ENCODE measurements at regions not wholly inside any gene's neighbourhood (a gene's known extent, or its start where the extent isn't known, plus 50 kb on each side); places are given as distances from the start of the nearest gene placed in this dataset.
"Not testable (repeated sequence)": the region's sequence is repeated elsewhere in the genome, so short reads cannot be mapped to it uniquely, and the experiment has no call there.

- H3K27ac ChIP-seq (ENCODE audit: insufficient read depth, low read depth, low read length, poor library complexity, severe bottlenecking); H3K9me3 ChIP-seq (ENCODE audit: control insufficient read depth, low read length); H3K4me1 ChIP-seq (ENCODE audit: control insufficient read depth, insufficient read depth, low read length); H3K27me3 ChIP-seq (ENCODE audit: control insufficient read depth, insufficient read depth, low read length, poor library complexity, severe bottlenecking); H3K4me3 ChIP-seq (ENCODE audit: insufficient read depth, low read depth, low read length); H3K36me3 ChIP-seq (ENCODE audit: control insufficient read depth, insufficient read depth, low read length): not testable (repeated sequence)
These were observed 326.8 kb upstream of the ONECUT1 start for GRCh38 chr15:53116915-53117314.

DNA sequence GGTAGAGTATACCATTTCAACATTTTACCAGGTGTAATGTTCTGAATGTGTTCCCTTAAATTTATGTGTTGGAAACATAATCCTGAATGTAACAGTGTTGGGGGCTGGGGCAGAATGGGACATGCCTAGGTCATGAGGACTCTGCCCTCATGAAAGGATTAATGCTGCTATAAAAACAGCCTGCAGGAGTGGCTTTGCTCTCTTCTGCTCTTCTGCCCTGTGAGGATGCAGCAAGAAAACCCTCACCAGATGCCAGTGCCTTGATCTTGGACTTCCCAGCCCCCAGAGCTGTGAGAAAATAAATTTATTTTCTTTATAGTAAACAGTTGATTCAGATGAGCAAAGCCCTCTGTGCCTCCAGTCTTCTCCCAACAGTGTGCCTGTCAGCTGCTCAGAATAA is 326.0 kb upstream of the ONECUT1 start:
- Histone ChIP-seq H3K4me3 (ENCODE audit: insufficient read depth, low read depth, low read length) (no peak overlapping the region), H3K27ac (ENCODE audit: insufficient read depth, low read depth, low read length, poor library complexity, severe bottlenecking) (no peak overlapping the region), H3K36me3 (ENCODE audit: control insufficient read depth, insufficient read depth, low read length) (no peaks in the 10 kb centered on the region), H3K4me1 (ENCODE audit: control insufficient read depth, insufficient read depth, low read length) (no peaks in the 10 kb centered on the region), H3K27me3 (ENCODE audit: control insufficient read depth, insufficient read depth, low read length, poor library complexity, severe bottlenecking) (no peaks in the 10 kb centered on the region), H3K9me3 (ENCODE audit: control insufficient read depth, low read length) (no peaks in the 10 kb centered on the region)

DNA sequence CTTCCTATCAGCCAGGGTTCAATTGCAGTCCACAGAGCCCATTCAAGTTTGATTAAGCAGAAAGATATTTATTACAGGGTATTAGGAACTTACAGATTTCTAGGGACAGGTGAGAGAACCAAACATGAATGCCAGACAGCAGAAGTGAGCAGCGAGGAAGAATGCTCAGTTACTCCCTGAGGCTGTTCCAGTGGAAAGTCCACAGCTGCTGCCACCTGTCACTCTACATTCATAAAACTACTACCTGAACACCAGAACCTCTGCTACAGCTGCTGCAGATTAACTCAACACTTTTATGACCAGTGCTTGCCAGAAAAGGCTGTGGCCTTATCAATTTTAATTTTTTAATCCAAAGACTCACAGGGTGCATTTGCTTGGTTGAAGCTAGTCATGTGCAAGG is 325.4 kb upstream of the ONECUT1 start:
- Histone ChIP-seq H3K4me3 (ENCODE audit: insufficient read depth, low read depth, low read length) (no peak overlapping the region), H3K27ac (ENCODE audit: insufficient read depth, low read depth, low read length, poor library complexity, severe bottlenecking) (no peak overlapping the region), H3K27me3 (ENCODE audit: control insufficient read depth, insufficient read depth, low read length, poor library complexity, severe bottlenecking) (no peaks in the 10 kb centered on the region), H3K4me1 (ENCODE audit: control insufficient read depth, insufficient read depth, low read length) (no peaks in the 10 kb centered on the region), H3K36me3 (ENCODE audit: control insufficient read depth, insufficient read depth, low read length) (no peaks in the 10 kb centered on the region), H3K9me3 (ENCODE audit: control insufficient read depth, low read length) (no peaks in the 10 kb centered on the region)
- WGBS, 2 experiments: 93 to 94% methylated on average over 1 of the region's 1 CpG

- no peak overlapping the region for H3K4me3 ChIP-seq (ENCODE audit: insufficient read depth, low read depth, low read length)
- H3K27ac ChIP-seq (ENCODE audit: insufficient read depth, low read depth, low read length, poor library complexity, severe bottlenecking): no peak overlapping the region
- no peaks in the 10 kb centered on the region for H3K4me1 ChIP-seq (ENCODE audit: control insufficient read depth, insufficient read depth, low read length)
- no peaks in the 10 kb centered on the region for H3K9me3 ChIP-seq (ENCODE audit: control insufficient read depth, low read length)
- H3K27me3 ChIP-seq (ENCODE audit: control insufficient read depth, insufficient read depth, low read length, poor library complexity, severe bottlenecking): no peaks in the 10 kb centered on the region
- H3K36me3 ChIP-seq (ENCODE audit: control insufficient read depth, insufficient read depth, low read length): no peaks in the 10 kb centered on the region
- WGBS, 2 experiments: 91 to 97% methylated on average over 3 of the region's 3 CpGs
These were observed 324.8 kb upstream of the ONECUT1 start for GRCh38 chr15:53114960-53115359.

GRCh38 chr15:53110999-53111398 is 320.9 kb upstream of the ONECUT1 start:
- no peaks in the 10 kb centered on the region for H3K27me3 ChIP-seq (ENCODE audit: control insufficient read depth, insufficient read depth, low read length, poor library complexity, severe bottlenecking)
- no peaks in the 10 kb centered on the region for H3K36me3 ChIP-seq (ENCODE audit: control insufficient read depth, insufficient read depth, low read length)
- H3K4me1 ChIP-seq (ENCODE audit: control insufficient read depth, insufficient read depth, low read length): no peaks in the 10 kb centered on the region
- no peak overlapping the region for H3K27ac ChIP-seq (ENCODE audit: insufficient read depth, low read depth, low read length, poor library complexity, severe bottlenecking)
- WGBS, 2 experiments: 53 to 63% methylated on average over 4 of the region's 4 CpGs
- no peak overlapping the region for H3K4me3 ChIP-seq (ENCODE audit: insufficient read depth, low read depth, low read length)
- no peaks in the 10 kb centered on the region for H3K9me3 ChIP-seq (ENCODE audit: control insufficient read depth, low read length)

DNA sequence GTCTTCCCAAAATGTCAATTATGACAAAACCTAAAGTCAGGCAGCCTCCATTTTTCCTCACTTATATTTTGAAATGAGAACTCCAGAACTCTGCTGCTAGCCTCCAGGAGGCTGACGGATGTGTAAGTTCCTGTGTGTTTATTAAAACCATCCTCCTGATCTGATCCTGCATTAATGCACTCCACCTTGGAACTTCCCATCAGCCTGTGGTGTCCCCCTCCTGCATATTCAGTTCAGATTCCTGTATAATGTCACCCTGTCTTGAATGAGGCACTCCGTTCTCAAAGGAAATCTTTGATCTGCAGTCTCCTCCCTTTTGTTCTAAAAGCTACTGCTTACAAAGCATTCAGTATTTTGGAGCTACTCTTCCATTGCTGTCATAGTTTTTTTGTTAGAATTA is 318.2 kb upstream of the ONECUT1 start:
- WGBS, 2 experiments: 75 to 82% methylated on average over 2 of the region's 2 CpGs
- Histone ChIP-seq H3K27ac (ENCODE audit: insufficient read depth, low read depth, low read length, poor library complexity, severe bottlenecking) (no peak overlapping the region), H3K36me3 (ENCODE audit: control insufficient read depth, insufficient read depth, low read length) (no peaks in the 10 kb centered on the region), H3K4me3 (ENCODE audit: insufficient read depth, low read depth, low read length) (no peak overlapping the region), H3K9me3 (ENCODE audit: control insufficient read depth, low read length) (no peaks in the 10 kb centered on the region), H3K27me3 (ENCODE audit: control insufficient read depth, insufficient read depth, low read length, poor library complexity, severe bottlenecking) (no peaks in the 10 kb centered on the region), H3K4me1 (ENCODE audit: control insufficient read depth, insufficient read depth, low read length) (no peaks in the 10 kb centered on the region)

GRCh38 chr15:53107855-53108254 is 317.7 kb upstream of the ONECUT1 start:
- H3K9me3 ChIP-seq (ENCODE audit: control insufficient read depth, low read length): no peaks in the 10 kb centered on the region
- no peaks in the 10 kb centered on the region for H3K4me1 ChIP-seq (ENCODE audit: control insufficient read depth, insufficient read depth, low read length)
- no peak overlapping the region for H3K27ac ChIP-seq (ENCODE audit: insufficient read depth, low read depth, low read length, poor library complexity, severe bottlenecking)
- no peaks in the 10 kb centered on the region for H3K36me3 ChIP-seq (ENCODE audit: control insufficient read depth, insufficient read depth, low read length)
- 80 to 100% methylated on average over 1 of the region's 3 CpGs for WGBS, 2 experiments
- no peaks in the 10 kb centered on the region for H3K27me3 ChIP-seq (ENCODE audit: control insufficient read depth, insufficient read depth, low read length, poor library complexity, severe bottlenecking)
- H3K4me3 ChIP-seq (ENCODE audit: insufficient read depth, low read depth, low read length): no peak overlapping the region

- WGBS, 2 experiments: 92 to 98% methylated on average over 7 of the region's 7 CpGs
- Histone ChIP-seq H3K36me3 (ENCODE audit: control insufficient read depth, insufficient read depth, low read length) (no peaks in the 10 kb centered on the region), H3K4me1 (ENCODE audit: control insufficient read depth, insufficient read depth, low read length) (no peaks in the 10 kb centered on the region), H3K27ac (ENCODE audit: insufficient read depth, low read depth, low read length, poor library complexity, severe bottlenecking) (no peak overlapping the region), H3K9me3 (ENCODE audit: control insufficient read depth, low read length) (no peaks in the 10 kb centered on the region), H3K4me3 (ENCODE audit: insufficient read depth, low read depth, low read length) (no peak overlapping the region), H3K27me3 (ENCODE audit: control insufficient read depth, insufficient read depth, low read length, poor library complexity, severe bottlenecking) (no peaks in the 10 kb centered on the region)
These were observed 316.6 kb upstream of the ONECUT1 start for GRCh38 chr15:53106505-53107286.

- Histone ChIP-seq H3K27ac (ENCODE audit: insufficient read depth, low read depth, low read length, poor library complexity, severe bottlenecking) (no peak overlapping the region), H3K27me3 (ENCODE audit: control insufficient read depth, insufficient read depth, low read length, poor library complexity, severe bottlenecking) (no peaks in the 10 kb centered on the region)
- 77 to 97% methylated on average over 2 of the region's 2 CpGs for WGBS, 2 experiments
These were observed 312.3 kb upstream of the ONECUT1 start for GRCh38 chr15:53102483-53102882.

GRCh38 chr15:53080484-53080883 is 290.3 kb upstream of the ONECUT1 start:
- 36 to 45% methylated on average over 3 of the region's 3 CpGs for WGBS, 2 experiments
- Histone ChIP-seq H3K27ac (ENCODE audit: insufficient read depth, low read depth, low read length, poor library complexity, severe bottlenecking) (no peak overlapping the region), H3K4me3 (ENCODE audit: insufficient read depth, low read depth, low read length) (no peak overlapping the region), H3K27me3 (ENCODE audit: control insufficient read depth, insufficient read depth, low read length, poor library complexity, severe bottlenecking) (no peaks in the 10 kb centered on the region), H3K4me1 (ENCODE audit: control insufficient read depth, insufficient read depth, low read length) (no peaks in the 10 kb centered on the region), H3K9me3 (ENCODE audit: control insufficient read depth, low read length) (no peaks in the 10 kb centered on the region), H3K36me3 (ENCODE audit: control insufficient read depth, insufficient read depth, low read length) (no peaks in the 10 kb centered on the region)

More at GRCh38 chr15:53102483-53102882, 312.3 kb upstream of the ONECUT1 start:
- no peak overlapping the region for H3K4me3 ChIP-seq (ENCODE audit: insufficient read depth, low read depth, low read length)
- no peaks in the 10 kb centered on the region for H3K9me3 ChIP-seq (ENCODE audit: control insufficient read depth, low read length)
- no peaks in the 10 kb centered on the region for H3K4me1 ChIP-seq (ENCODE audit: control insufficient read depth, insufficient read depth, low read length)
- H3K36me3 ChIP-seq (ENCODE audit: control insufficient read depth, insufficient read depth, low read length): no peaks in the 10 kb centered on the region

DNA sequence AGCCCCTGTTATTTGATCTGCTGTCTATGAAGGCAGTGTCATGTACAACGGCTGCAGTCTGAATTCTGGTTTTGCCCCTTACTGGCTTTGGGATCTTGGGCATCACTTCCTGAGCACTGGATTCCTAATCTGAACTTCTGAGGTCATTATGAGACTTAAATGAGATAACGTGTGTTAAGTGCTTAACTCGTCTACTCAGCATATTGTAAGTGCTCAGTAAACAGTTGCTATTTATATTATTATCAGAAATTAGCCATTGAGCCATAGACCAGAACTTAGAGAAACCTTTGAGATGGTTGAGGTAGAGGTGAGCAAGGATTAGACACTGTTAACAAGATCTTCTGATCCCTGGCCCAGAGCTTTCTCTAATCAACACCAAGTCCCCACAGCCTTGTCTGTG is 284.1 kb upstream of the ONECUT1 start:
- Histone ChIP-seq H3K36me3 (ENCODE audit: control insufficient read depth, insufficient read depth, low read length) (no peaks in the 10 kb centered on the region), H3K27me3 (ENCODE audit: control insufficient read depth, insufficient read depth, low read length, poor library complexity, severe bottlenecking) (no peaks in the 10 kb centered on the region), H3K27ac (ENCODE audit: insufficient read depth, low read depth, low read length, poor library complexity, severe bottlenecking) (no peak overlapping the region), H3K4me3 (ENCODE audit: insufficient read depth, low read depth, low read length) (no peak overlapping the region), H3K9me3 (ENCODE audit: control insufficient read depth, low read length) (no peaks in the 10 kb centered on the region), H3K4me1 (ENCODE audit: control insufficient read depth, insufficient read depth, low read length) (no peaks in the 10 kb centered on the region)
- 45 to 65% methylated on average over 2 to 3 of the region's 3 CpGs for WGBS, 2 experiments

Measured in ectodermal cell (in vitro differentiated cells).